NCI-H1417 (cell line): ENCODE measurements at regions not wholly inside any gene's neighbourhood (a gene's known extent, or its start where the extent isn't known, plus 50 kb on each side); places are given as distances from the start of the nearest gene placed in this dataset.

Source experiments
- DNase-seq, 3 experiments: peaks; one replicate each; lab custom pipeline; 2025; lab: John Stamatoyannopoulos, UW

DNA sequence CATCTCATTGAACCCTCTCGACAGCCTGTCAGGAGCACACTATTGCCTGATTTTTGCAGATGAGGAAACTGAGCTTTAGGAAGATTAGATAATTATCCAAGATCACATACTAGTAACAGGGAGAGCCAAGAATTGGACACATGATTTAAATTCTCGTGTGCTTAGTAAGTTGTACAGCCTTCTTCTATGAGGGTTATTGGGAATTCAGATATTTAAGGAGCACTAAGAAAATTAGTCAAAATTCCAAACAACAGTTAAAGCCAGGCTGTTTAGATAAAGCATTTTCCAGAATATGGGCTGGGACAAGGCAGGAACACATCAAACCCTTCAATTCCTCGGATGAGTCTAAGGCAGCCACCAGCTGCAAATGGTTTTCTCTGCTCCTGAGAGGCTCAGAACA lies 148.8 kb downstream of the TMEM30B start:
- DNase-seq = no peak

DNA sequence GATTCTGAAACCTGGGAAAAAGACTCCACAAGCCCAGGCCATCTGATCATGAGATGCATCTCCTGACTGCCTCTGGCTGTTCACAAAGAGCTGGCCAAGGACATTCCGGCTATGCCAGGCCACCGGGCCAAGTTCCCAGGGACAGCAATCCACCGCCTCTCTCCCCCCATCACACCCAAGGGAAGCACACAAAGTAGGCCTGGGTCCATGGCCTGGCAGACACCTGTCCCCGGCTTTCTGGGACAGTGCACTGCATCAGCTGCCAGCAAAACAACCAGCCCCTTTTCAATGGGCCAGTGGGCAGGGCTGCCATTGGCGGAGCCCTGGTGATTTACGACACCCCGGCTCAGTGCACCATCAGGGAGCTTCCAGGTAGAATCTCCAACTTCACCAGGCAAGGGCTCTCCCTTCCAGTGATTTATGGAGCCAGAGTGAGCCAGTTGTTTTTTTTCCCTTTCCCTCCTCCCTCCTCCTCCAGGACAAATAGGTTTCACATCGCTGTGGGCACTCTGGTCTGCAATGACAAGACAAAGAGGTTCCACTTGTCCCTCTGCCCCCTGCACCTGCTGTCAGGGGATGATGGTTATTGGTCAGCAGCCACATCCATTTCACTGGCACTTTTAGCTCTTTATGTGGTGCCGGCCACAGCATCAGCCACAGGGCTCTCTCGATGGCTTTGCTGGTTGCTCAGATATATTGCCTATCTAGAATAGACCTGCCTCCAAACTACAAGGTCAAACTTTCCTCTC lies 149.6 kb downstream of the SLC38A6 start:
- peak; percentile 32 to 85 (median 79) for DNase-seq

DNA sequence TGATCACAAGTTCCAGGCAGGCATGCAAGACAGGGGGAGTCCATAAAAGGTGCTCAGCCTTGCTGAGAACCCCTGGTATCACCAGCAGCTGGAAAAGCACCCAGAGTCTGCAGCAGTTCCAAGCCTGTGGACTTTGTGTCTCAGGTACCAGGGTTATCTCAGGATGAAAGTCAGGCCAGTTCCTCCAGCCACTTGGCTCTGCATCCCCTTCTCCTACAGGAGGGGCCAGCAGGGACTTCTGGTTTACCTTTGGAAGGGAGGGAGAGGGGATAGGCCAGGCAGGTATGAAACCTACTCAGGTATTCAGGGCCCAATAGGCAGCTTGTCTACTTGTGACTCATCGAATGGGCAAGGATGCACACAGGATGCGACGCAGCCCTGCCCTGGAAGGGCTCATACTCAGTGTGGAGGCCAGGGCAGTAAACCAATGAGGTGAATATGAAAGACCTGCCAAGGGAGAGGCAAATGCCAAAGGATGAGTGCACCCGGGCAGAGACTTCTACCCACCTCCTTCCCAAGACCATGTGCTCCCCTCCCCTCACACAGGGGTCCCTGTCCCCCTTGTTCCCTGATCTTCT lies 148.2 kb downstream of the SLC38A6 start:
- DNase-seq = no peak

DNA sequence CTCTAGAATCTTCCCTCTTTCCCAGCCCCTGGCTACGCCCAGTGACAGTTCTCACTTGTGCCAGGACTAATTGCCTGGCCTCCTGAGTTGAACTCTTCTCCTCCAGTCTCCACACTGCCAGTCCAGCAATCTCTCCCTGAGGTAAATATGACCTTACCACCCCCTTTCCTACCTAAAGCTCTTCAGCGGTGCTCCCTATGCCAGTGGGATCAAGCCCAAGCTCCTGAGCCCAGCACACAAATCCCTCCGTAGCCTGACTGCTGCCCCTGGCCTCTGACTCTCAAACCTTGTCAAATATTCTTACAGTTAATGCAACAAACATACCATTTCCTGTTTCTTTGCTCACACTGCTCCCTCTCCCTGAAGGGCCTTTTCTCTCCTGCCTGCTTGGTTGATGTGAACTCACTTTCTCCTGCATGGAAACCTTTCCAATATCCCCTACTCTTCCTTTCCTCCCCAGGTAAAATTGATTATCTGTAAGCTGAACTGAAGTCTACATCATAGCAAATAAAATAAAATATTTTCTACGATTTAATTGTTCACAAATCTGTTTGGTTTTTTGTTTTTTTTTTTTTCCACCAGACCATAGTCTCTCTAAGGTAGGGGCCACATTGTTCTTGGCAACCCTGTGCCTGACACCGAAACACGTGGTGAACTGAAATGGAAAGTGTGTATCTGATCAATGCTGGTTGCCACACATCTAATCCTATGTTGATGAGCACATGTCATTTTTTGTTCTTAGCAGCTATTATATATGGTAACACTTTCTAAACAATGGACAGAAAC lies 147.5 kb downstream of the SLC38A6 start:
- DNase-seq = no peak

DNA sequence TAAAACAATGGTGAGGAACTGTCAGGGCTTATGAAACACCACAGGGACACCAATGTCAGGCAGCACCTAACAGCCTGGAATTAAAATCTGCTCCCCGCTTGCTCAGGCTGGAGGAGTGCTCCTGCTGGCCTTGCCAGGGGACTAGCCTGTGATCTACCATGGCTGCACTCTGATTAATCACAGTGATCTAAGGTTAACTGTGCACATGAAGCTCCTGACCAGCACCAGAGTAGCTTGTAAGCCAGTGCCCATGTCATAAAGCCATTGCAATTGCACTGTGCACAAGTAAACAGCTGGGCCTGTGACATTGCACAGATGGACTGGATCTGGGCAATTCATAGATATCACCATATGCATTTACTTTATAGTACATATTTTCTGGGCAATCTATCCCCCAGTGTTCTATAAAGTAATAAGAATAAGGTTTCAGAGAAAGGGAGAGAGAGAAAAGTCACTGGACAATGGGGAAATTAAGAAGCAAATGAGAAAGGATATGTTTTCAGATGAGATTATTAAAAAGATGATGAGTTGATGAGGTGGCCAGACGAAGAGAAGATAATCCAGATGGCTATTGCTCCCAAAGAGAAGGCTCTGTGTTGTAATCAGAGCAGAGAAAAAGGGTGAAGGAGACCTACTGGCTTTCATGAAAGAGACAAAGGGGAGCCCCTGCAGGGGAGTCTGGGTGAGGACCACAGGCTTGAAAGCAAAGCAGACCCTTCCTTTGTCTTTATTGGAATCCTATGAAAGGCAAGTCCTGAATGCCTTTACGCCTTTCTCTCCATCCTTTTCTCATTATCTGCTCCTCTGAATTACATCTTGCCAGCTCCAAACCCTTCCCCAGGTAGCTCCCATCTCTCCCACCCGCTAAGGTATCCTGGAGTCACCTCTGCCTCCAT lies 145.8 kb downstream of the SLC38A6 start:
- DNase-seq = peak in 1 of 3 experiments; percentile 55

DNA sequence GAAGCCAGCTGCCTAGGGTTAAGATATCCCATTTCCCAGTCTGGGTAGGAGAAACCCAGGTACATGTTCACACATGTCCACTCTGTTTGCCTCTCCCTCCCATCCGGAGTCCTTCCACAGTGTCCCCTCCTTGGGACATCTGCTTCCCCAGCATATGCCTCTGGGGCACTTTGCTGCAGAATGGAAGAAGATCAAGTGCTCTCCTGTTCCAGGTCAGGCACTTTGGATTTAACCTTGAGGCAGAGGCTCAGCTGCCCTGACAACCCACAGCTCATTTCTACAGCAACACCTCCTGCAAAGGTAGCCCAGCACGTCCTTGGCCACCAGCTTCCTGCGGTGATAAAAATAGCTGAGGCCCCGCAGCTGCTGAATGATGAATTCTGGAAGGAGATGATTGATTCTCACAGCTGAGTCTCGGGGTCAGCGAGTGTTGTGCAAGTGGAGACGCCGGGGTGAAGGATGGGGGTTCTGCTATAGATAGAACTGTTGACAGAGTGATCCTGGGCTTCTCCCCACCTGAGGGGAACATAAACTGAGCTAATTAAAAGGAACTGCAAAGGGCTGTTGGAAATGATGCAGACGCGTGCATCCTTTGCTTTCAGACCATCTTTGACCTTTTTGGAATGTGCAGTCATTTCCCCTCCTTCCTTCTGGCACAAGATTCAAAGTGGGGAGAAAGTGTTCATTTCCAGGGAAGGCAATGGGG lies 145.0 kb downstream of the SLC38A6 start:
- DNase-seq = peak; percentile 59 to 89 (median 82)

DNA sequence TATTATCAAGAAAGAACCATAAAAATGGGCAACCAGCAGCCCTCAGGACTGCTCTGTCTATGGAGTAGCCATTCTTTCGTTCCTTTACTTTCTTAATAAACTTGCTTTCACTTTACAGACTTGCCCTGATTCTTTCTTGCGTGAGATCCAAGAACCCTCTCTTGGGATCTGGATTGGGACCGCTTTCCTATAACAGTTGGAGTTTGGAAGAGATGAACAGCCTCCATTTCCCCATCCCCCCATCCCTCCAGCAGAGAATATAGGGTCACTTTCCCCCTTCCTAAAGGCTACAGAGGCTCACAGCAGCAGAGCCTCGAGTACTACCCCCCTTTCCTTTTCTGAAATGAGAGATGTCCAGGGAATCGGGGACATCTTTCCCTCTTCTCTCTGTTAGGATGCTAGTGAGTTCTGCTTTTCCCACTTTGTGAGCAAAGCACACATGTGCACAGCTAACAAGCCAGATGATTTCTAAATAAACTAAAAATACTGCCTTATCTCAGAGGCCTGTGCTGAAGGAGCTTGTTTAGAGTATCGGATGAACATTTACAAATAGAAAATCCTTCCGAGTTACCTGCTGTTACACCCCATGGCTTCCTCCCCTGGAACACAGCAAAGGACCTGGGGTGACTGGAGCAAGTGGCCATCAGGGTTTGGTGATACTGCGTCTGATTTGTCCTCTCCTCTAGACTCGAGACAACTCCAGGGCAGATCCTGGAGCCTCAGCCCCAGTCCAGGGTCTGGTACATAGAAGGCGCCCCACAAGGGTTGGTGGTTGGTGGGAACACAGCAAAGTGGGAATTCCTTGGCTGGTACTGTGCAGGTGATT lies 144.2 kb downstream of the SLC38A6 start:
- no peak for DNase-seq

DNA sequence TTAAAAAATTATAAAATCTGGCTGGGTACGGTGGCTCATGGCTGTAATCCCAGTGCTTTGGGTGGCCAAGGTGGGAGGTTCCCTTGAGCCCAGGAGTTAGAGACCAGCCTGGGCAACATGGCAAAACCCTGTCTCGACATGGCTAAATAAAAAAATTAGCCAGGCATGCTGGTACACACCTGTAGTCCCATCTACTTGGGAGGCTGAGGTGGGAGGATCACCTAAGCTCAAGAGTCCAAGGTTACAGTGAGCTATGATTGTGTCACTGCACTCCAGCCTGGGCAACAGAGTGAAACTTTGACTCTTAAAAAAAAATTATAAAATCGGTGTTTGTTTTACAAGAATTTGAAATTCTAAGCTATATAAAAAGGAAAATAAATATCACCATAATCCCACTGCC lies 141.8 kb downstream of the SLC38A6 start:
- no peak for DNase-seq

DNA sequence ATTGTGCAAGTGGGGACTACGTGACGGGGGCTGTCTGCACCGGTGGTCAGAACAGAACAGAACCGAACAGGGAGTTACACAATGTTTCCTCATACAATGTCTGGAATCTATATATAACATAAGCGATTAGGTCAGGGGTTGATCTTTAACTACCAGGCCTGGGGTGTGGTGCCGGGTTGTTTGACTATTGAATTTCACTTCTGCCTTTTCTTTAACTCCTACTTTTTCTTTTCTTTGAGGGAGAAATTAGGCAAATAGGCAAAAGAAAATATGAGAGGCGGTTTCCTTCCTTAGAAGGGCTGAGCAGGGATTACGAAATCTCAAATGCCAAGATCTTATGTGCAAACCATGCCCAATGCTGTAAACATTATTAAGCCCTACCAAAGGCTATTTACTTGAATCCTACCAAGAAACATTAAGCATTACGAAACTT lies 140.3 kb downstream of the SLC38A6 start:
- DNase-seq = no peak

DNA sequence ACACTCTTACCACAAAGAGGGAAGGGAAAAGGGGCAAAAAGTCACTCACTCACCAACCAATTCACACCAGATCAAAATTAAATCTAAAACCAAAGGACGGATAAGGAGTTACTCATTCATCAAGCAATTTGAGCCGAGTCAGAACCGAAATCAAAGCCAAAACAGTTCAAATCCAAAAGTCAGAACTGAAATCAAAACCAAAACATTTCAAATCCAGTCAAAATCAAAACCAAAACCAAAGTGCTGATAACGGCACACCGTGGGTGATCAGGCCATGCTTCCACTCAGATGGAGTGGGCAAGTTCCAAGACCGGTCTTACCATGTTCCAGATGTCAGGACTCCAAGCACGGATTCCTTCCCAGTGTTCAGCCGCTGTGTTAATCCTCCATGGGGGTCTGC lies 139.5 kb downstream of the SLC38A6 start:
- no peak for DNase-seq

DNA sequence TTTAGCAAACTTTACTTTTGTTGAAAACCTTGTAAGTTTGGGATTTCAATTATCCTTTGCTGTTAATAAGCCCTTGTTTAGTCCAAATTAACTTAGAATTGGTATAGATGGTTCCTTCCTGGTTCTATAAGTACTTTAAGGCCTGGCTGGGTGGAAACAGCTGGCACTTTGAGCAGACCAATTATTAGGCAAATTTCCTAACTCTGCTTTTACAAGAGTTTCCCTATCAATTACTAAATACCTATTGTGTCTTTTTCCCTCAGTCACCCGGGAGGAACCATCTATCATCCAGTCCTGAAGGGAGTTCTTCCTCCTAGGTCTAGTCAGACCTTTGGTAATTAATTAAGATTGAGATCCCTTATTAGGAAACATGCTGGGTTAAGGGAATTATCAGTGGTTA lies 138.0 kb downstream of the SLC38A6 start:
- DNase-seq = peak in 1 of 3 experiments; percentile 44

DNA sequence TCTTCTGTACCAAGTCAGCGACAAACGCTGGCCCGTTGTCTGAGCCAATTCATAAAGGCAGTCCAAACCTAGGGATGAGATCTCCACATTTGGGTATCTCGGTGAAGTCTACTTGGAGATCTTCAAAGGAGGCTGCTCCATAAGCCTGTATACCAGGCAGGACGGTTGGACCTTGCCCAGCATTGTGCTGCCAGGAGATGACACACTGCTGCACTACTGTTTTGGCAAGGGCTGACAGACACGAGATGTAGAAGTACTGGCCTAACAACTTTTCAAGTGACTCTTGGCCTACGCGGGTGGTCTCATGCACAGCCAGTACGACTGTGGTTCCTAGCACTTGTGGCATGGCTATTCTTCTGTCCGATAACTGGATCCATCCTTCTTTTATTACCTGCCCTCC lies 135.3 kb downstream of the SLC38A6 start:
- no peak for DNase-seq

DNA sequence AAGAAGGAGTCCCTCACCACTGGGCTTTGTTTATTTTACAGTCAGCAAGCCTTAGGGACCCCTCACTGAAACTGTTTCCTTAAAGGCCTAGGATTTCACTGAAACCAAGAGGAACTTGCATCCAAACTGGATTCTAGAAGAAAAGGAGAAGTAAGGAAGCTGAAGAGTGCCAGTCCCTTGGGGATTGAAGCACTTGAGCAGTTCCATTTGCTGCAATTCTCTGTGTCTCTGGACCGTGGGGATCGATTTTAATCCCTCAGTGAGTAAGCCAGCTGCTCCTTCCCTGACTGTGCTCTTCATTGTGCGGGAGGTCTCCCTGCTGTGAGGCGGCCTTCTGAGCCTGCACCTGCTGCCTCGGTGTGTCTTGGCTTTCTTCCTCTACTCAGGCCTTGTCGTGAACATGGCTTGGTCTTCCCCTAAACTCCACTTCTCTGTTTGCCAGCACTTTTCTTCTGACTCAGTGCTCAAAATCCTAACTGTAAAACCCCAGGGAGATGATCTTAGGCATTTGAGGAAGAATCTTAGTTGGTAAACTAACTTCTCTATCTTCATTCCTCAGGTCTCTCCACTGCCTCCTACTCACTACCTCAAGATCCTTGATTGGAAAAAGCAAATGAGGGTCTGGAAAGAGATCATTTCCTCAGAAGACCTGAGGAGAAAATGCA lies 132.6 kb downstream of the SLC38A6 start:
- DNase-seq = peak in 2 of 3 experiments; percentile 17 to 53

DNA sequence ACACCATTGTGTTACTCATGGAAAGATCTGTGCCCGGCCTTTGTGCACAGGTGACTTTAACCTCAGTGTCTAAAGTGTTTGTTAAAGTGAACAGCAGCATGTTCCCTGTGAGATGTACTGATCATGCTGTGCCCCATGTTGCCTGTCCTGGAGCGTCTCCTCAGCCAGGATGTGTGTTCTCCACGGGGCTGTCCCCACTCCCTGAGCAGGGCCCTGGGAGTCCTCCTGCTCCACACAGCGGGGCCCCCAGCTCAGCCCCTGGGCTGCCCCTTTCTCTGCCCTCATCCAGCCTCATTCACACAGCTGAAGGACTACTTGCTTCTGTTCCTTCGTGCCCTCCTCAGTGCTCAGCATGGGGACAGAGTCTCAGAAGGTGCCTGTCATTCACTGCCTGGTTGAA lies 131.5 kb downstream of the SLC38A6 start:
- DNase-seq = no peak

DNA sequence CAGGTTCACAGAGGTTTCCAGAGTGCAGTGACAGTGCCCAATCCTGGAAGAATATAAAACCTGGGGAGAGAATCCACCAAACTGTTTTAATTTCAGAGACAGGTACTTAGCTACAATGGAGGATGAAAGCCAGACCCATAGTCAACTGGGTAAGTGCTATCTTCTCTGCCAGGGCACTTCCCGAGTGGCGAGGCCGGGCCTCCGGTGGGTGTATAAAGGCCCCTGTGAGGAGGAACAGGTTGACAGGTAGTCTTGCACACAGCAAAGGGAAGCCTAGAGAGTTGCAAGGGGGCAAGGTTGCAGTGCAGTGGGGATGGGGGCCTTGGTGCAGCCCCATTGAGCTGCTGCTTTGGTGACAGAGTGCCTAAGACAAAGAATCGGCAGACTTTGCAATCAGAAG lies 130.7 kb downstream of the SLC38A6 start:
- no peak for DNase-seq

DNA sequence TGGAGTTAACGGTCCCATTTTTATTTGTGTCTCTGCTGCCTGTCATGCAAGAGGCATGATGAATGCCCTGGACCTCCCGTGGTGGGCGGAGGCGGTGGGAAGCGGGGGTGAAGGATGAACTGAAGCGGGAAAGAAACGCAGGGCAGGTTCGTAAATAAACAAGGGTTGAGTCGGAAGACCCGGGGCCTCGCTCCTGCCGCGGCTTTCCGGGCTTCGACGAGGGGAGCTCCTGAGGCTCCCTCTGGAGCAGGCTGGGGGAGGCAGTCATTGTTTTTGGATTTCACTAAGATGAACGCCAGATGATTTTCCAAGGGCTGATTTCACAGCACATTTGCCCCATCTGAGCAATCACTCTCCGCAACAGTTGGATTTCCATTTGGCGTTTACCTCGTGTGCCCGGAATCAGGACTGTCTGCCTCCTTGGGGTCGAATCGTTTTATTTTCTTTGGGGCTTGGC lies 130.2 kb downstream of the SLC38A6 start:
- DNase-seq = no peak

DNA sequence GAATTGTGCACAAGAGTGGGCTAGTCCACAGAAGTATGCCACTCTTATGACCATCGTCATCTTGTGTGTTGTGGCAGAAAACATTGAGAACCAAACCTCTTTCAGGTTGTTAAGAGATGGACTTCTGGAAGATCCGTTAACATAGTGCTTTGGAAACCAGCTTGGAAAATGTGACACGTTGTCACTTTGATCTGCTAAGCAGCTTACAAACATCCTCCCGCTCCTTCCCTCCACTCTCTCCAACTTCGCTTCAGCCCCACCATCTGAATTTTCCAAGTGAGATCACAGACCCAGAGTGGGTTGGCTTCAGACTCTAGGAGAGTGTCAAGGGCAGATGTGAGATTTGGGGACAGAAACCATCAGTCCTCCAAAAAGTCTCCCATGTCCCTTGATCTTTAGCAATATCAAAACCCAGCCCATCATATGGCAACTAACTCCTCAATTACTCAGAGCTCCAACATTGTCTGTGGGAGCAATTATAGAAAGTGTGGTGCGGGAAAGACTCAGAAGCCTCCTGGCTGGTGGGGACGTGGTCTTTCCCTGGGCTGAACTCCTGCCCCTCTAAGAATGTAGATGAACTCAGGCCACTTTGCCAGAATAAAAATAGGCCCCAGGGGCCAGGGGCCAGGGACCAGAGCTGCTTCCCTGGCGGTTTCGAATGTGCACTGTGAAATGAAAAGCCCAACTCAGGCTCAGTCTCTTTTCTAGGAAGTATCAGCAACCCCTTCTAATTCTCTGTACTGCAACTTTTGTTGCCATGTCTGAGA lies 129.5 kb downstream of the SLC38A6 start:
- no peak for DNase-seq

DNA sequence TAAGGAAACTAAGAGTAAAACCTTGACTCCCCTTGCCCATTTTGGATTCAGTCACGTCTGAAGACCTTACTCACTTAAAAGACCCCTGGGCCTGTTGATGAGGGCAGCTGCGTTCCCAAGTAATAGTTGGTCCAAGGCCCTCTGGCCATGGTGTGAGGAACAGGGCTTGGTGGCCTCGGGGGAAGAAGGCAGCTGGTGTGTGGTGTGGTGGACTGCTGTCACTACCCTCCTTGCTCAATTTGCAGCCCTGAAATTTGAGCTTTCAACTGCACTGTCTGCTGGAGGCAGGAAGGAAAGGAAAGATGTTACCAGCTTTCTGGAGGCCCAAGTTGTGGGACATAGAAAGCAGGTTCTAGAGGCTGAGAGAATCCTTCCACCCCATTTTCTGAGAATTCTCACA lies 128.2 kb downstream of the SLC38A6 start:
- DNase-seq = no peak
